Smooth muscle cell of the brain vasculature (primary cell): ENCODE measurements at regions not wholly inside any gene's neighbourhood (a gene's known extent, or its start where the extent isn't known, plus 50 kb on each side); places are given as distances from the start of the nearest gene placed in this dataset.

ENCODE experiments used
- DNase-seq: peaks from one replicate; pipeline ENCODE4 v3.0.0-alpha.2; 2012; ENCODE audit warnings: low read depth, low spot score

GRCh38 chr1:79633456-79633855 lies 626.9 kb upstream of the ADGRL4 start:
- no peak for DNase-seq

DNA sequence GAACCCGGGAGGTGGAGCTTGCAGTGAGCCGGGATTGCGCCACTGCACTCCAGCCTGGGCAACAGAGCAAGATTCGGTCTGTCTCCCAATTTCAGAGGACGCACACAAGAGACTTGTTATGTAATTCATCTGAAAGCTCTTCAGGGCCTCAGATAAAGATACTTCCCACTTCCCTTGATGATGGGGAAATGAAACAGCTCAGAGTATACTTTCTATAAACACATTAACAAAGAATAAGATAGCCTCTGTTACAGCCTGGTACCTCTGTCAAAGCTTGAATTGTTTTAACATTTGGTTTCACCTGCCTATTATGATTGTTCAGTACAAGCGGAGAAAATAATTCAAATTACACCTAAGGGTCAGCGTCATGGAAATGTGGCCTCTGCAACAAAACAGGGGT lies 622.9 kb upstream of the ADGRL4 start:
- DNase-seq, result no peak

GRCh38 chr1:79617777-79618176 lies 611.2 kb upstream of the ADGRL4 start:
- no peak for DNase-seq

DNA sequence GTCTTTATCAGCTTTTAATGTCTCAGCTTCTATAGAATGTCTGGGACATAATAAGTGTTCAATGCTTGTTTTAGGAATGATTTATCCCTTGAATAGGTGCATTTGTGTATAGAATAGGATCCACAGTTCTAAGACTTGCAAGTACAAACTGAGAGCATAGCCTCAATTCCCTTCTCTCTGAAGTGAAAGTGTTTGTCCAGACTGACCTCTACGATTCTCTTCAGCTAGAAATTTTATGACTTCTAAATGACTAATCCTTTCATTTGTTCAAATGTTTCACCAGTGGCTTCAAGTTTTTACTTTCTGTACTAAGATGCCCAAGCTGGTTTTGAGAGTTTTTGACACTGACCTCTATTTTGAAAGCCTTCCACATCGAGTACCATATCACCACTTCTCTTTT lies 608.2 kb upstream of the ADGRL4 start:
- no peak for DNase-seq

DNA sequence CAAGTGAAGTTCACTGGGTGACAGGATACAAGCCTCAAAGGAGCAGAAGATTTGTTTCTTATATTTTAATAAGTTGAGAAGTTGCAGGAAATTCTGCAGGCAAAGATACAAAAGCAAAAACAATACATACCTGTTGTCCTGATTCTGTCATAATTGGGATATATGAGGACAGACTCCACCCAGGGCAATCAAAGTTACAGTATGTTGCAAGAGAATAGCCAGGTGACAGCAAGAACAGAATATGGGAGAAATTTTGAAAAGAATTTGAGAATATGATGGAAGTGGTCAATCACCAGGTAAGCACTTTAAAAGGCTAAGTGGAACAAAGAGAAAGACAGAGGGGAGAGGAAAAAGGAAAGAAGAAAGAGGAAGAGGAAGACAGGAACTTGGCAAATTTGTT lies 607.6 kb upstream of the ADGRL4 start:
- DNase-seq, result no peak

DNA sequence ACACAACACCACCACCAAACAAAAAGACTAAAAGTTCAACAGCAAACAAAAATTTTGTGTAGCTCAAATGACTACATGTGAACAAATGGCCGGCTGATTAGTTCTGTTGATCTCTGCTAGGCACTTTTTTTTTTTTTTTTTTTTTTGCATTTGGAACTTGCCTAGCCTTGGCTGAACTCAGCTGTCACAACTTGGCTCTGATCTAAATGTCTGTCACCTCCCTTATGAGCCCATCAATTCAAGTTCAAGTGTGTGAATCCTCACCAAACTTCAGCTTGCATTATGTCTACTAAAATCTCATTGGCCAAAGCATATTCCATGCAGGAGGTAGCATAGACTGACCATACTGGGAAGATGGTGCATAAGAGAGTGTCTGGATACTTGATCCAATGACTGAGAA lies 606.5 kb upstream of the ADGRL4 start:
- DNase-seq, result no peak

GRCh38 chr1:79604490-79605198 lies 598.1 kb upstream of the ADGRL4 start:
- DNase-seq, result no peak

DNA sequence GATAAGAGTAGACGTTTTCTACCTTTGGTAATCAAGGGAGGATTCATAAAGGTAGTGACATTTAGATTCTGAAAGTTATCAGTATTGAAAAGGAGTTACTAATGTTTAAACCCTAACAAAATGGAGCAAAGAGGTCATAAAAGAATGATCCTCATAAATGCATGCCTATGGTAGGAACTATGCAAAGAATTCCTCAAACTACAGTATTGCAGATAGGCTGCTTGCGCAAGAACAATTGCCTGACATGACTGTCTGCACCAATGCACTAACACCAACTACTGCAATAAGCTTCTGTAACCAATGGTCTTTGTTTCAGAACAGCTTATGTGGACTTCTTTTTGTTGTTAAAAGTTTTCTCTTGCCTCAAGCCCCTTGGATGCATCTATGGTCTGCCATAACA lies 597.3 kb upstream of the ADGRL4 start:
- no peak for DNase-seq

GRCh38 chr1:79599257-79599656 lies 592.7 kb upstream of the ADGRL4 start:
- DNase-seq, result no peak

DNA sequence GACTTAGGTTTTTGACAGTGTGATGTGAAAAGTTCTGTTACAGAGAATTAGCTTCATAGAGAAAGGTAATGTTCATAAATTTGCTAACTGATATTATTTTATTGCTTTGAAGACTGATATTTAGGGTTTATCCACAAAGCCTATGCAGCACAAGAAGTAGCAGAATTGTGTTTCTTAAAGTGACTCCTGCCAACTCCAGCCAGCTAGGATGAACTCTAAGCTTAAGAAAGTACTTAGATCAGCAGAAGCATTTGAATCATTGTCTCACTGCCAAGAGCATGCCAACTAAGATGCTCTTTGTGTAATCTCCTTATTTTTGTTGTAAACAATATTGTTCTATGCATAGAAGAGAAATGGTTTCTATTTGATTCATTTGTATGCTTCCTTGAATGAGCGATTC lies 589.4 kb upstream of the ADGRL4 start:
- DNase-seq, result no peak

GRCh38 chr1:79594121-79594698 lies 587.7 kb upstream of the ADGRL4 start:
- DNase-seq, result no peak

- no peak for DNase-seq
Measured at GRCh38 chr1:79592707-79593106, 586.2 kb upstream of the ADGRL4 start.

DNA sequence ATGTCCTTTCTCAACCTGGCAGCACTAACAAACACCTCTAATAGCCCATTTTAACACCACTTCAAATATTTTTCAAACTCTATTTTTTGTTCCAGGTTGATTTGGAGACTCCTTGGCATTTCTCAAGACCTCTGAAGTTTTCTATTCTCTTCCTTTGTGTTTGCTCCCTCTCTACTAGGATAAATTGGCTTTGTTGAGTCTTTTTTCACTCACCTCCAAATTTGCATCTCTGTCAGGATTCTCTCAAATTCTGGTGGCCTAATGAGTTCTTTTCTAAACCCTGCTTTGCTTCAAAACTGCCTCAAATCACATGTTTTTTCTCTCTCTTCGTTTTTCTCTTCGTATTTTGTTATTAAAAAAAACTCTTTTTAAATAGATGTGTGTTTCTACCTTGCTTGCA lies 582.2 kb upstream of the ADGRL4 start:
- DNase-seq, result no peak

DNA sequence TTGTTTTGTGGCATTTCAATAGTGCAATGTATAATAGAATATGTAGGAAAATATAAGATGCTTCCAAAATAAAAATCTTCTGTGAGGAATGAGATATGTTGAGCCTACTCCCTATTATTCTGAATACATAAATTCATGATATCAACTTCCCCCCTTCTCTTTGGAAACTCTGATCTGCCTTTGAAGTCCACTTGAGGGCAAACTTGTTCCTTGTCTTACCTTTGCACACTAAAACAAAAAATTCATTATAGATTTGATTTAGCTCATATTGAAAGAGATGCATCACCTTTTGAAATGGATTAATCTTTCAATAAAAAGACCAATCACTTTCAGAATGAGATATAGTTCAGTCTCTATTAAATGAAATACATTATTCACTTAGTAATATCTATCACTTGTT lies 580.7 kb upstream of the ADGRL4 start:
- no peak for DNase-seq

DNA sequence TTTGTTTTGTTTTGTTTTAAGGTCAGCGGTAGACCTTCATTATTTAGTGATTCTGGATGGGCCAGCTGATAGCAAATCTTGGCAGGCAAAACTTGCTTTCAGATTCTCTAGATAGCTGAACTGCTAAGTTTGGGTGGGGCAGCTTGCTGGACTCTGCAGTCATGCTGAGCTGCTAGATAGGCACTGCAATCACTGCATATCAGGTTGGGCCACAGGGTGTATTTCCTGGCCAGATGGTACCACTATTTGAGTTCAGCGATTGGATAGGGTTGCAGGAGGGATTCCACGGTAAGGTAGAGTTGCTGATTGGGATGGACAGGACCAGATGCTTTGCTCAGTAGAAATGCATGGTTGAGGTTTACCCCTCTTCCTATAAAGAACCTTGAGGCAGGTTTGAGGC lies 579.3 kb upstream of the ADGRL4 start:
- no peak for DNase-seq

GRCh38 chr1:79575424-79575823 lies 568.9 kb upstream of the ADGRL4 start:
- DNase-seq, result no peak

GRCh38 chr1:79568411-79568810 lies 561.9 kb upstream of the ADGRL4 start:
- DNase-seq, result no peak

- no peak for DNase-seq
Measured at GRCh38 chr1:79561521-79561978, 555.0 kb upstream of the ADGRL4 start.

DNA sequence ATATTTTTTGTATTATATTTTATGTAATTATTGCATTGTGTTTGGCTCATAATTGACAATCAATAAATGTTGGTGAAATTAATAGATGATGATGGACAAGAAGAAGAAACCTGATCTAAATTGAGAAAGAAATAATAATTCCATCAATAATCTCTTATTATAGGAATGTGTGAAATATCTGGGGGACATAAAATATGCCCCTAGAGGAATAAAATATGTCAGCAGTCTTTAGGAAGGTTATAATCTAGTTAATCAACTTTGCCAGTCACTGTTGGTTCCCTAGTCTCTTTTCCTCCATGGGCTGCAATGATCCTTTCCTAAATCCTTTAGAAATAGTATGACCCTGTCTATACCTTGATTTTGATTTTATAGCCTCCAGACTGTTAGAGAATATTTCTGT lies 549.7 kb upstream of the ADGRL4 start:
- no peak for DNase-seq

- no peak for DNase-seq
Measured at GRCh38 chr1:79554688-79555087, 548.2 kb upstream of the ADGRL4 start.

- no peak for DNase-seq
Measured at GRCh38 chr1:79551321-79551720, 544.8 kb upstream of the ADGRL4 start.

GRCh38 chr1:79550402-79550801 lies 543.9 kb upstream of the ADGRL4 start:
- no peak for DNase-seq

- no peak for DNase-seq
Measured at GRCh38 chr1:79549201-79549600, 542.7 kb upstream of the ADGRL4 start.

- no peak for DNase-seq
Measured at GRCh38 chr1:79547514-79547913, 541.0 kb upstream of the ADGRL4 start.
